Spleen (tissue), 7 donors: ENCODE measurements at regions not wholly inside any gene's neighbourhood (a gene's known extent, or its start where the extent isn't known, plus 50 kb on each side); places are given as distances from the start of the nearest gene placed in this dataset.

Experiments used
- POLR2AphosphoS5 ChIP-seq, 3 donors: sonication (generic); formaldehyde crosslinking; IDR thresholded peaks; one replicate each; pipeline ENCODE4 v1.5.1; 2017; ENCODE audit warnings: antibody characterized with exemption in 3 of 3
- TF ChIP-seq, protein P1 (sequence below), 11 experiments: fragments of 200-600 bp in 7 of 11; fragments of 450-650 bp in 4 of 11; sonication (generic) in 4 of 11; IDR thresholded peaks in 8 of 11; conservative IDR thresholded peaks in 3 of 11; 1 replicate in 7 of 11; 2 replicates in 4 of 11; pipeline versions ENCODE4 v1.4.0 to v1.8.0; 2016 to 2021; ENCODE audit warnings: antibody characterized with exemption in 11 of 11, inconsistent platforms in 4 of 11, mild to moderate bottlenecking in 1 of 11
- donor health status: DM: no; HTN: no; CAD: no; lungs with moderate emphysema.
- donor health status: DM: no; HTN: no; CAD: no.
- donor health status: DM: no; HTN: no; CAD: no.

DNA sequence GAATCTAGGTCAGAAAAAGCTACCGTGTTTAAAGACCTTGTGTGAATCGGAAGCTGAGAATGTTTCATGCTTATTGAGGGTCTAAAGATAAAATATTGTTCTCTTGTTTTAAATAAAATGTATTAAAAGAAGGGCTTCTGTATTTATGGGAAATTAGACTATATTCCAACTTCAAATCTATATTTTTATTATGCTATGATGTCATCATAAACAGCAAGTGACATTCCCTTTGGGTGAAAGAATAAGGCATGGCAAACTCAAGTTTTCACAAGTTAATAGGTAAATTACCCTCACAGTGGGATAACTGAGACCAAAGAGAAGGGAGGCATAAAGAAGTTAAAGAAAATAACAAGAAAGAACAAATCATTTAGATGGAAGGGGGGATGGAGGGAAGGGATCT is 333.8 kb upstream of the NR5A2 start:
- TF ChIP-seq, protein P1, sequence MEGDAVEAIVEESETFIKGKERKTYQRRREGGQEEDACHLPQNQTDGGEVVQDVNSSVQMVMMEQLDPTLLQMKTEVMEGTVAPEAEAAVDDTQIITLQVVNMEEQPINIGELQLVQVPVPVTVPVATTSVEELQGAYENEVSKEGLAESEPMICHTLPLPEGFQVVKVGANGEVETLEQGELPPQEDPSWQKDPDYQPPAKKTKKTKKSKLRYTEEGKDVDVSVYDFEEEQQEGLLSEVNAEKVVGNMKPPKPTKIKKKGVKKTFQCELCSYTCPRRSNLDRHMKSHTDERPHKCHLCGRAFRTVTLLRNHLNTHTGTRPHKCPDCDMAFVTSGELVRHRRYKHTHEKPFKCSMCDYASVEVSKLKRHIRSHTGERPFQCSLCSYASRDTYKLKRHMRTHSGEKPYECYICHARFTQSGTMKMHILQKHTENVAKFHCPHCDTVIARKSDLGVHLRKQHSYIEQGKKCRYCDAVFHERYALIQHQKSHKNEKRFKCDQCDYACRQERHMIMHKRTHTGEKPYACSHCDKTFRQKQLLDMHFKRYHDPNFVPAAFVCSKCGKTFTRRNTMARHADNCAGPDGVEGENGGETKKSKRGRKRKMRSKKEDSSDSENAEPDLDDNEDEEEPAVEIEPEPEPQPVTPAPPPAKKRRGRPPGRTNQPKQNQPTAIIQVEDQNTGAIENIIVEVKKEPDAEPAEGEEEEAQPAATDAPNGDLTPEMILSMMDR (IDR thresholded peaks at IDR 0.05 in 8 of 11, conservative IDR thresholded peaks at IDR 0.05 in 3 of 11): no peak
- TF ChIP-seq POLR2AphosphoS5 (IDR thresholded peaks at IDR 0.05): no peak
